ENCODE measurements at regions not wholly inside any gene's neighbourhood (a gene's known extent, or its start where the extent isn't known, plus 50 kb on each side); places are given as distances from the start of the nearest gene placed in this dataset.

- TF ChIP-seq CTCF (IDR thresholded peaks at IDR 0.05; ENCODE audit: low read depth, low read length) = no peak
- H3K4me3 ChIP-seq (ENCODE audit: low read depth, low read length) = no peak overlapping the region
- DNase-seq (ENCODE audit: low read depth, low spot score) = no peak
- no peaks in the 10 kb centered on the region for H3K27me3 ChIP-seq (ENCODE audit: control insufficient read depth, insufficient read depth, low read length)
- H3K27ac ChIP-seq (ENCODE audit: low read depth, low read length) = no peak overlapping the region
- POLR2A ChIA-PET = no interaction called here
- CTCF ChIA-PET = no interaction called here
- peaks cover 9% of the 10 kb centered on the region for H3K9me3 ChIP-seq (ENCODE audit: control insufficient read depth, insufficient read depth, low read length)
Observed at GRCh38 chr19:31955884-31956283, 389.5 kb upstream of the ZNF507 start.

GRCh38 chr19:31956771-31957392, 388.5 kb upstream of the ZNF507 start:
- H3K9me3 ChIP-seq (ENCODE audit: control insufficient read depth, insufficient read depth, low read length) = peaks cover 12% of the 10 kb centered on the region
- ChIA-PET POLR2A (no interaction called here), CTCF (no interaction called here)
- no peak for TF ChIP-seq CTCF (IDR thresholded peaks at IDR 0.05; ENCODE audit: low read depth, low read length)
- no peak for DNase-seq (ENCODE audit: low read depth, low spot score)
- no peaks in the 10 kb centered on the region for H3K27me3 ChIP-seq (ENCODE audit: control insufficient read depth, insufficient read depth, low read length)
- H3K27ac ChIP-seq (ENCODE audit: low read depth, low read length) = no peak overlapping the region
- H3K4me3 ChIP-seq (ENCODE audit: low read depth, low read length) = no peak overlapping the region

- no peak for TF ChIP-seq CTCF (IDR thresholded peaks at IDR 0.05; ENCODE audit: low read depth, low read length)
- H3K4me3 ChIP-seq (ENCODE audit: low read depth, low read length) = no peak overlapping the region
- ChIA-PET CTCF (no interaction called here), POLR2A (no interaction called here)
- no peak overlapping the region for H3K27ac ChIP-seq (ENCODE audit: low read depth, low read length)
- no peaks in the 10 kb centered on the region for H3K27me3 ChIP-seq (ENCODE audit: control insufficient read depth, insufficient read depth, low read length)
- H3K9me3 ChIP-seq (ENCODE audit: control insufficient read depth, insufficient read depth, low read length) = peaks cover 12% of the 10 kb centered on the region
- no peak for DNase-seq (ENCODE audit: low read depth, low spot score)
Observed at GRCh38 chr19:31957711-31958110, 387.7 kb upstream of the ZNF507 start.

- no peak for DNase-seq (ENCODE audit: low read depth, low spot score)
- peaks cover 12% of the 10 kb centered on the region for H3K9me3 ChIP-seq (ENCODE audit: control insufficient read depth, insufficient read depth, low read length)
- TF ChIP-seq CTCF (IDR thresholded peaks at IDR 0.05; ENCODE audit: low read depth, low read length) = no peak
- H3K27ac ChIP-seq (ENCODE audit: low read depth, low read length) = no peak overlapping the region
- ChIA-PET POLR2A (no interaction called here), CTCF (no interaction called here)
- no peak overlapping the region for H3K4me3 ChIP-seq (ENCODE audit: low read depth, low read length)
- no peaks in the 10 kb centered on the region for H3K27me3 ChIP-seq (ENCODE audit: control insufficient read depth, insufficient read depth, low read length)
Observed at GRCh38 chr19:31959527-31960018, 385.8 kb upstream of the ZNF507 start.

GRCh38 chr19:31960474-31960873, 384.9 kb upstream of the ZNF507 start:
- DNase-seq (ENCODE audit: low read depth, low spot score) = no peak
- no peak overlapping the region for H3K27ac ChIP-seq (ENCODE audit: low read depth, low read length)
- POLR2A ChIA-PET = no interaction called here
- no peak for TF ChIP-seq CTCF (IDR thresholded peaks at IDR 0.05; ENCODE audit: low read depth, low read length)
- H3K9me3 ChIP-seq (ENCODE audit: control insufficient read depth, insufficient read depth, low read length) = peaks cover 12% of the 10 kb centered on the region
- H3K4me3 ChIP-seq (ENCODE audit: low read depth, low read length) = no peak overlapping the region
- H3K27me3 ChIP-seq (ENCODE audit: control insufficient read depth, insufficient read depth, low read length) = no peaks in the 10 kb centered on the region
- CTCF ChIA-PET = no interaction called here

Measured in AG04450 (cell line).